HG02759 (cell line): ENCODE measurements at regions not wholly inside any gene's neighbourhood (a gene's known extent, or its start where the extent isn't known, plus 50 kb on each side); places are given as distances from the start of the nearest gene placed in this dataset.
"Not testable (repeated sequence)": the region's sequence is repeated elsewhere in the genome, so short reads cannot be mapped to it uniquely, and the experiment has no call there.

Source experiments
- ATAC-seq: cut with Tn5 transposase; IDR thresholded peaks from one replicate; pipeline ENCODE4 v1.9.1; 2021; ENCODE audit warnings: mild to moderate bottlenecking, moderate library complexity; ENCODE audit not compliant: unreplicated experiment

DNA sequence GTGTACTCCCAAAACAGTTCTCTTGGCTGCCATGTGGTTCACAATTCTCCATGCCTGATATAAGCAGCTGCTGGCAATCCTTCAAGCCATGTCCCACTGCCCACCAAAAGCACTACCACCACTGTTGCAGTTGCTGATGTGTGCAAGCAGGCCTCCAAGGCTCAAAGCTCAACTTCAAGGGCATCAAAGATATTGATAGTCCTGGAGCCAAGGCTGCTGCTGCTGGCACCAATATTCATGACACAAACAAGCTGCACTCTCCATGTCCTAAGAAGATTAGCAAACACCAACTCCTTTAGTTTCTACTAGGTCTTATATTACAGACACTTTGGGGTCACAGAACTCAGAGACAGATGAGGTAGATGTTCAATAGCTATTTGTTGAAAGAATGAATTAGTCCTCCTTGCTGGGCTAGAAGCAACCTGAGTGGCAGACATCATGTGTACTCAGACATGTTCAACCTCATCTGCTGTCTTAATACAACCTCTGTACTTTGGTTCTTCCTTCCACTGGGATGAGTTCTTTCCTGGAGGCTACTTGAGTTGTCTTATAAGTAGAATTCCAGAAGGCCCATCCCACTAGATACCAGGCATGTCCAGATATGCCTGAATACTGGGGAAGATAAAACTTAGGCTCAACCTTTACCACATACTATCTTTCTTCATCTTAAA lies 104.5 kb upstream of the UGP2 start:
- ATAC-seq, result no peak

DNA sequence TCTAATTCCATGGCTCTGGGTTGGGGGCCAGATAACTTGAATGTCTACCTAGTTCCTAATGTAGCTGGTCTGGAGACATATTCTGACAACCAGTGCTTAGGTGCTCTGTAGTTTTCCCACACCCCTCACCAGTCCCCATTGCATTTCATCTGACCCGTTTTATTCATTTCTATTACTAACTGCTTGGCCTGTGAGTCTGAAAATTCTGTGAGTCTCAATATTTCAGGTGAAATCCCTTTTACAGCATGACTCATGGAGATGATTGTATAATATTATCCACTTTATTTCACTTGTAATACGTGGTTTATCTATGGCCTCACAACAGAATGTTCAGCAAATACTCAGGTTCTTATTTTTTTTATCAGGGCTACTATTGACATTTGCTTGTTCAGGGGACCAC lies 103.7 kb upstream of the UGP2 start:
- no peak for ATAC-seq

DNA sequence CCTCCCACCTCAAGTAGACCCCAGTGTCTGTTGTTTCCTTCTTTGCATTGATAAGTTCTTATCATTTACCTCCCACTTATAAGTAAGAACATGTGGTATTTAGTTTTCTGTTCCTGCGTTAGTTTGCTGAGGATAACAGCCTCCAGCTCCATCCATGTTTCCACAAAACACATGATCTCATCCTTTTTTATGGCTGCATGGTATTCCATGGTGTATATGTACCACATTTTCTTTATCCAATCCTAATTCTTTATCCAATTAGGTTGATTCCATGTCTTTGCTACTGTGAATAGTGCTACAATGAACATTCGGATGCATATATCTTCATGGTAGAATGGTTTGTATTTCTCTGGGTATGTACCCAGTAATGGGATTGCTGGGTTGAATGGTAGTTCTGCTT lies 102.5 kb upstream of the UGP2 start:
- not testable (repeated sequence) for ATAC-seq

DNA sequence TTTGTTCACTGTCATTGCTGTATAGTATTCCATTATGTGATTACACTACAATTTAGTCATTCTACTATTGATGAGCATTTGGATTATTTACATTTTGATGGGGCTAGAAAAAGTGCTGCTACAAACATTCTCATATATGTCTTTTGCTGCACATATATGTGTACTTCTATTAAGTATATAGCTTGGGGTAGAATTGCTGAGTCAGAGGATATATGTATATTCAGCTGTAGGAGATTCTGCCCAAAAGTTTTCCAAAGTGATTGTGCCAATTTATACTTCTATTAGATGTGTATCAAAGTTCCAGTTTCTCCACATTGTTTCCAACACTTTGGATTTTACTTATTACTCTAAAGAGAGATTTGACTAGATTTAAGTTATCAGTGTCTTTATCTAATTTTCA lies 101.7 kb upstream of the UGP2 start:
- ATAC-seq, result no peak

DNA sequence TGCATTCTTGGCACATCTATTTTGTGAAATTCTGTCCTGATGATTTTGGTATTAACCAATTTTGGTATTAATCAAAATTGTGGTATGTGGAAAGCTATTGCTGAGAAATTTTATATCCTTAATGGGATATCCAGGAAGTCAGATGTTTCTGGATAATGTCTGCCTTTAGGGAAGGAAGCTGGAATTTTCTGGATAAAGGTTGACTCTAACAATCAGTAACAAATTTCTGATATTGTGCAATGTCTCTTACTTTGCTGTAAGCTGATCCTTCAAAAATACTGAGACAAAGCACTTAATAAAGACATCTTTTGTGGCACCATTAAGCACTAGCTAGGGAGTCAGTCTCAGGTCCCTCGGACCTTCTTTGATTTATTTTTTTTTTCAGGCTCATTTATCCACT lies 100.8 kb upstream of the UGP2 start:
- ATAC-seq, result no peak

DNA sequence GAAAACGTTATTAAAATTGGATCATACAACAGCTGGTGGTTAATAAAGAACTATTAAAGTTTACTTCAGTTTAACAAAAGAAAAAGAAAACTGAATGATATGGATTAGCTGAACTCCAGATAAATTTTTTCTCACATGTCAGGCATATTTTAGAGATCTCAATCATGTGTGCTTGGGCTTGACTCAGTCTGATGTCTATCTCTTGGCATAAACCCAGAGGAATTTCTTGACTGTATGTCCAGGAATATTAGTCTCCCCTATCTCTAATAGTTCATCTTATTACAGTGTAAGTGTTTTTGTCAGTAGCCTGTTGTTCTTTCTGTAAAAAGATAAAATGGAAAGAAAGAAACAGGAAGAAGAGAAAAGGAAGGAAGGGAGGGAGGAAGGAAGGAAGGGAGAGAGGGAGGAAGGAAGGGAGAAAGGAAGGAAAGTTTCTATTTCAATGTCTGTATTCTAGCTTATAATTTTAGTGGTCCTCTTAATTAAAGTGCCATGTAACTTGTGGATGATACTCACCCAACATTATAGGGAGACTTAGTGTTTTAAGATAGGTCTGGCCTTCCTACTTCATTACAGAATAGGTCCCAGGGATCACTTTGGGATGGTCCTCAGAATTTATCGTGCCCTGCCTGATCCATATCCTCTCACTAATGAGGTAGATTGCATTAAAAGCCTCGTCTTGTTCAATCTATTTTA lies 99.7 kb upstream of the UGP2 start:
- ATAC-seq, result no peak

DNA sequence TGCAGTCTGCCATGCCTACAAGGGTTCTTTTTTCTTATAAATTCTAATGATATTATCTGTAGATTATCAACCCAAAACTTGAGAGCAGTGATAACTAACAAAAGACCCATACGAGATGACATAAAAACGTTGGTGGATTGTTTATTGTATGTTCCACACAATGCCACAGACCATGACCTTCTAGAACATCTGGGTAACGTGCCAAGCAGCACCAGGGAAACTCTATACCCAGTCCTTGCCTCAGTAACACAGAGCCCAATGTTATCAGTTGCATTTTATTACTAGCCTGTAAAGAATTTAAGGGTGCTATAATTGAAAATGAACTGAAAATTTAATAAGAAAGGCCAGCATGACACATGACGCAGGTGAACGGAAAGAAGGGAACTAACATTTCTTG lies 99.1 kb upstream of the UGP2 start:
- no peak for ATAC-seq

DNA sequence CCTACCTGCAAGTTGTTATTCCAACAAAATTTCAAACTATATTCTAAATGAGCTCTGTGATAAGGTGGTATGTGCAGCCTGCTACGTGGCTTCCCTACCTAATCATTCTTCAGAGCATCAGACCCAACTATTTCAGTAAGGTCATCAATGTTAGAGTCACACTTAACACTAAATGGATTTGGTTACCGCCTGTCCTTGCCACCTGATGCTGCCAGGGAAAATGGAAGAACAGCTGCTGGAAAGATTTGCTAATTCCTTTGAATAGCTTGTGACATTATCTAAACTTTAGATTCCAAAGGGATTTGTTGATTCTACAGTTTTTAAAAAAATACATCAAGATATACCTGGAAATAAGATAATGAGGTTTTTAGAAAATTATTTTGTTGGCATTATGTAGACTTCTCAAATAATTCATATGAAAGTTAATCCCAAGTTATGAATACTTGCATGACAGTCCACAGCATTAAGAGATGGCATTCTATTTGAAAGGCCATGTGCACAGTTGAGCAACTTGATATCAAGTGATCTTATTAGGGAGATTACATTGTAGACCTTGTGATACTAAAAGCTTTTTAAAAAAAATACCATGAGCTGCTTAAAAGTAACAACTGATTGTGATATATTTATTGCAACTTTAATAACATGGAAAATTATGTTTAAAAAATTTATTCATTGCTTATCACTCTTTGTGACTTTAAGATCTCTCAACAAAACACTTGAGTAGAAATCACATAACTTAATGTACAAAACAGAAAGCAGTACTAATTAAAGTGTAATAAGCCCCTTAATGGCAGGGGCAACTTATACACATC lies 98.3 kb upstream of the UGP2 start:
- ATAC-seq, result no peak

DNA sequence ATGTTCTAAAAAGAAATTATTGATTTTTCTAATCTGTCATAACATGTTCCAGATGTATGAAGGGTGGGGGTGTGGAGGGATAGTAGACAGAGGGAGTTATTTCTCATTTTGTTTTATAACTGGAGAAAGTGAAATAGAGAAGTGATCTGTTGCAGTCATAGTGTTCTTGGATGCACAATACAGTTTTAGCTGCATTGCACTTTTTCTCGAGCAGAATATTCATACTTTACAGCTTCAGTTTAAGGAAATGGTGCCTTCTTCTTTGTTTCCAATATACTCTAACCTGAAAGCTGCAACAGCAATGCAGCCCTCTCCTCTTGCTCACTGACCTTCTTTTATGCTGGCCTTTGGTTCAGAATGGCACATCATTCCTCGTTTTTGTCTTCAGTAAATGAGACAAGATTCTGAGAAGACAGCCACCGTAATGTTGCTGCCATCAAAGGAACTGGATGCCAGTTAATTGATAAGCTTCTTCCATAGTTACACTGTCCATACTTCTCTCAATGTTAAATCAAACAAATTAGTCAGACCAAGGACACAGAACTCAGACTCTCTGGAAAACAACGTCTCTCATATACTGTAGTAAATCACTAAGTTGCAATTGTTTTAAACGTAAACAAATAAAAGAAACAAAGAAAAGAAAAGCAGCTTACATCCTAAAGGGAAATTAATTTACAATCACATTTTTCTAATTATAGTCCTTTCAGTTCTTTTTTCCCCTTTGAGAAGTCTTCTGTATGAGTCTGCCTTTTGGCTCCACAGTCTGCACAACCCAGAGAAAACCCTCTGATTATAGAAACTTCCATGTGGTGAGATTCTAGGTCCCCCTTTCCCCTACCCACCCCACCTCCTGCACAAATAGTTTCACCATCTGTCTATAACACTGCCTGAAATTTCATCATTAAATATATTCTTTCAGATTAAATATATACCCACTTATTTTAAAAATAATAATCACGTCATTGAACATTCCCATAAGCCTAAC lies 97.4 kb upstream of the UGP2 start:
- no peak for ATAC-seq

DNA sequence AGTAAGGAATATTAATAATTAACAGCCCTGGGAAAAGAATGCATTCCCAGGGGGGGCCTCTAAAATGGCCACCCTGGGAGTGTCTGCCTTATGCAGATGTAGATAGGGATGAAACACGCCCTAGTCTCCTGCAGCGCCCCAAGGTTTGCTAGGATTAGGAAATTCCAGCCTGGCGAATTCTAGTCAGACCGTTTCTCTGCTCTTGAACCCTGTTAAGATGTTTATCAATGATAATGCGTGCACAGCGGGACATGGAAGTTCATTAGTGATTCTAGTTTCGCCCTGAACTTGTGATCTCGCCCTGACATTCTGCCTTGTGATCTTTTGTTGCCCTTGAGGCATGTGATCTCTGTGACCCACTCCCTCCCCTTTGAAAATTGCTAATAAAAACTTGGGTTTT lies 95.1 kb upstream of the UGP2 start:
- not testable (repeated sequence) for ATAC-seq

DNA sequence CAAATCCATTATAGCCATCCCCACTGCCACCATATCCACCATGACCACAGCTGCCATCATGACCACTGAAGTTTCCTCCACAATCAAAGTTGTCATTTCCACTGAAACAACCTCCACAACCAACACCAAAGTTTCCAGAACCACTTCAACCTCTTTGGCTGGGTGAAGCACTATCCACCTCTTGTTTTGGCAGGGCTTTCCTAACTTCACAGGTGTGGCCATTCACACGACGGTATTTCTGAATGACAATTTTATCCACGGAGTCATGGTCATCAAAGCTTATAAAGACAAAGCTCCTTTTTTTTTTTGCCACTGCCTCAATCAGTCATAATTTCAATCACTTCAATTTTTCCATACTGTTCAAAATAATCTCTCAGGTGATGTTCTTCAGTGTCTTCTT lies 89.8 kb upstream of the UGP2 start:
- ATAC-seq, result no peak

DNA sequence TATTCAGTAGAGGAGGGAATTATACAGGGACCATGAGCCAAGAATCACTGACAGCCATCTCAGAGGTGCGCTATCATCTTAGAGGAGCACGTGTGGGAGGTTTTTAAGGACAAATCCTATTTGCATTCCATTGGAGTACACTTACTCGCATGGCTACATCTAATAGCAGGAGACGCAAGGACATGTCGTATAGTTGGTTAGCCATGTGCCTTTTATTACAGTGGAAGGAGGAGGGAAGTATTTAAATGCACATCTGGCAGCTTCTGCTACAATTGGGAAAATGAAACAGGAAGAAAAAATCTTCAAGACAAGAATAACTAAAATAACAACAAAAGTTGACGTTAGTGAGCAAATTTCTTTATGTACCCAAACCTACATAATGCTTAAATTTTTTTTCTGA lies 86.5 kb upstream of the UGP2 start:
- ATAC-seq, result no peak

DNA sequence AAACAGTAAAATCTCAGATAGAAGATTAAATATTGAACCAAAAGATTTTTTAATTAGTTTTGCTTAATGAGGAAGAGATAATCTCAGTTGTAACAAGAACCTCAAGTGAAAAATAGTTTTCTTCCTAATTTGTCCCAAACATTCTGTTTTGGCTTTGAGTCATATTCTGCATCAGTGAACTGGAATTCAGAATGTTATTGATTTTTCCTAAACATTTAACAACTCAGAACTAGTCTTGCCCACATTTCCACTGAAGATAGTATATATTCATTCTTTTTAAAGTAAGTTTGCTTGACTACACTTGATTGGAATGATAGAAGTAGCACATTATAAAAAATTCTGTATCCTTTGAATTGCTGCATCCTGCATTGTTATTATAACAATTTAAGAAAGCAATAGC lies 85.7 kb upstream of the UGP2 start:
- ATAC-seq, result no peak

DNA sequence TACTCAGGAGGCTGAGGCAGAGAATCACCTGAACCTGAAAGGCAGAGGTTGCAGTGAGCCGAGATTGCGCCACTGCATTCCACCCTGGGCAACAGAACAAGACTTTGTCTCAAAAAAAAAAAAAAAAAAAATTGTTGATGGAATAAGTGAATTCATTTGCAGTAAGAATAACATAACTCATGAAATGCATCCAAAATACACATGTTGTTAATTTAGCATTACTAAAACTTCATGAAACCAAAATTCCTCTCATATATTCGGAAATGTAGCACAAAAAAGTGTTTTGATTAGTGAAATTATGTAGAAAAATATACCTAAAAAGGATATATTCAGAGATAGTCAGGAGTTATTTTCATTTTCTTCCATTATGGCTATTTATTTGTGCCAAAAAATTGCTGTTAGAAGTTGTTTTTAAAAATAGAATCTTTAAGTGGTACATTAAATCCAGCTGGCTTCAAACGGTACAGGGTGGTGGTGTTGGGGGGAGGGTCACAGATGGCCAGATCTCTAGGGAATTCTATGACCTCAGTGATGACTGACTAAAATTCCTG lies 78.2 kb upstream of the UGP2 start:
- no peak for ATAC-seq

DNA sequence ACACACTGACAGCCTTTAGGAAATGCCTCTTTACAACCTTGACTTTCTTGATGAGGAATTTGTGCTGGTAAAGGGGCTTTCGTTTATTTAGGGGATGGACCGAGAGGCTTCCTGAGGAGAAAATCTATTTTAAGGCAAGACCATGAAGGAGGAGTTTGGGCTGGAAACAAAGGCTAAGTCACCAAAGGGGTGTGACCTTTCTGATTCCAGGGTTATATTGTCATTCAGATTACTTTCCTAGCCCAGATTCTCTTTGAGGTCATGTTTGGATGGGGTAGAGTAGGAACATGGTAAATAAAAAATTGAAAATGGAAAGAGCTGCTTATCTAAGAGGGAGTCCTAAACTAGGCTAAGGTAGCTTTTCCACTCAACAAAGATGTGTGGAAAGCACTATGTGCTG lies 77.1 kb upstream of the UGP2 start:
- no peak for ATAC-seq

DNA sequence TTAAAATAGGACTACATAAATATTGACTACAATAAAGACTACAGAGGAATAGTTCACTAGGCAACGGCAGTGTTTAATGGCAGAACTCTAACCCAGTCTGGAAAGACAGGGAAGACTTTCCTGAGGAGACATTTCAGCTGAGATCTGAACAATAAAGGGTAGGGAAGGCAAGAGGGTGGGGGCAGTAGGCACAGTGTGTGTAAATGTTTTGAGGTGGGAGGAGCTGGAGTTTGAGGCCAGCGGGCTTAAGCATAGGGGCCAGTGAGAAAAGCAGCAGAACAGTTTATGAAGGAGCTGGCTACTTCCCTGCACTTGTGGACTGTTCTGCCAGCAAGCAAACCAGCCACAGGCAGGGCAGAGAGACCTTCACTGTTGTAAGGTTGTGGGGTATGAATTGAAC lies 76.6 kb upstream of the UGP2 start:
- ATAC-seq, result no peak

DNA sequence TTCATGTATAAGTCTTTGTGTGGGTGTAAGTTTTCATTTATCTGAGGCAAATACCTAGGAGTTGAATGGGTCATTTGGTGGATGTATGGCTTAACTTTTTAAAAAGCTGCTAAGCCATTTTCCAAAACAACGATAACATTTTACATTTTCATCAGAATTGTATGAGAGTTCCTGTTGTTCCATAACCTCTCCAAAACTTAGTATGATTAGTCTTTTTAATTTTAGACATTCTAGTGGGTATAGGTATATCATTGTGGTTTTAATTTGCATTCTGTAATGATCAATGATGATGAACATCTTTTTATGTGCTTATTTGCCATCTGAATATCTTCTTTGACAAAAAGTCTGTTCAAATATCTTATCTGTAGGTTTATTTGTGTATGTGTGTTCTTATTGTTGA lies 74.4 kb upstream of the UGP2 start:
- no peak for ATAC-seq

DNA sequence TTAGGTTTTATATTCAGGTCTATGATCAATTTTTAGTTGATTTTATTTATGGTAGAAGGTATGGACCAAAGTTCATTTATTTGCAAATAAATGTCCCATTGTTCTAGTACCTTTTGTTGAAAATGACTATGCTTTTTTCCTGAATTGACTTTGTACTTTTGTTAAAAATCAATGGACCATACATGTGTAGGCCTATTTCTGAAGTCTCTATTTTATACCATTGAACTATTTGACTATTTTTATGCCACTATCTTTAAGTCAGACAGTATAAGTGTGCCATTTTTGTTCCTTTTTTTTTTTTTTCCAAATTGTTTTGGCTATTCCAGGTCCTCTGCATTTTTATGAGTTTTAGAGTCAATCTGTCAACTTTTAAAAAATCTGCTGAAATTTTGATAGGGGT lies 73.6 kb upstream of the UGP2 start:
- ATAC-seq, result no peak

DNA sequence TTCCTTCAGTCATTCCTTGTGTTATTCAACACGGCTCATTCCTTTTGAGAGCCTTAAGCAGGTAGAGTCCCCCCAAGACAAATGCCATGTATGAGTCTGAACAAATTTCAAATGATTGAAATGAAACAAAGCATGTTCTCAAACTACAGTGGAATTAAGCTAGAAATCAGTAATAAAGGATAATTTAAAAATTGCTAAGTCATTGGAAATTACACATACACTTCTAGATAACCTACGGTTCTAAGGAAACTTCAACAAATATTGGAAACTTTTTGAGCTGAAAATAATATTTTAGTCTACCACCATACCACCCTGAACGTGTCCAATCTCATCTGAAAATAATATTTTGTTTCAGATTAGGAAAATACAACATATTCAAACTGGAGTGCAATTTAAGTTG lies 71.8 kb upstream of the UGP2 start:
- ATAC-seq, result no peak

DNA sequence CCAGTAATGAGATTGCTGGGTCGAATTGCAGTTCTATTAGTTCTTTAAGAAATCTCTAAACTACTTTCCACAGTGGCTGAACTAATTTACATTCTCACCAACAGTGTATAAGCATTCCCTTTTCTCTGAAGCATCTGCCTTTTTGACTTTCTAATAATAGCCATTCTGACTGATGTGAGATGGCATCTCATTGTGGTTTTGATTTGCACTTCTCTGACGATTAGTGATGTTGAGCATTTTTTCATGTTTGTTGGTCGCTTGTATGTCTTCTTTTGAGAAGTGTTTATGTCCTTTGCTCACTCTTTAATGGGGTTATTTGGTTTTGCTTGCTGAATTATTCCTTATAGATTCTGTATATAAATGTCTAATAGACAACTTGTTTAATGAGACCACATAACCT lies 69.6 kb upstream of the UGP2 start:
- no peak for ATAC-seq

DNA sequence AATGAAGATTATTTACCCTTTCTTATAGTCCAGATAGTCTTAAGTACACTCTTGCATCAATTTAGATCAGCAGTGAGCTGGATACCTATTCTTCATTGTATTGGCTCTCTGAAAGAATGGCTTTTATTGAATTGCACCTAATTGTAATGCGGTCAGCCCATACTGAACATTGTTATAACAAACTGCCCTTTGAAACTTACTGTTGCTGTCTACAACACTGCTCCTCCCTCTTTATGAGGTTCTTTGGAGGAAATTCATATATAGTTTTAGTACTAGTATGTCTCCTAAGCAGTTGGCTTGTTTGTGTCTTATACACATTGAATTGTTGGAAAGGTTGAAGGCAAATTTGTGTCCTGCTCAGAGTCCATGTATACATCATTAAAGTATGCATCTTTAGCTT lies 66.5 kb upstream of the UGP2 start:
- ATAC-seq, result no peak
